BE2C (cell line): ENCODE measurements at regions not wholly inside any gene's neighbourhood (a gene's known extent, or its start where the extent isn't known, plus 50 kb on each side); places are given as distances from the start of the nearest gene placed in this dataset.
"Not testable (repeated sequence)": the region's sequence is repeated elsewhere in the genome, so short reads cannot be mapped to it uniquely, and the experiment has no call there.

ENCODE experiments used
- DNase-seq: peaks from one replicate; pipeline ENCODE4 v3.0.0-alpha.2; 2020
- H3K27me3 ChIP-seq: fragments of 250-450 bp; sonication (Bioruptor Pico); 2 replicates; pipeline ENCODE4 v1.5.1; 2020; ENCODE audit warnings: mild to moderate bottlenecking
- H3K36me3 ChIP-seq: fragments of 250-450 bp; sonication (Bioruptor Pico); 2 replicates; pipeline ENCODE4 v1.5.1; 2020; ENCODE audit warnings: mild to moderate bottlenecking
- H3K4me1 ChIP-seq: fragments of 250-450 bp; sonication (Bioruptor Pico); 2 replicates; pipeline ENCODE4 v1.5.1; 2020
- H3K4me3 ChIP-seq: 2 replicates; pipeline ENCODE4 v1.5.1; 2011; ENCODE audit warnings: low read depth, low read length
- H3K9me3 ChIP-seq: fragments of 250-450 bp; sonication (Bioruptor Pico); 2 replicates; pipeline ENCODE4 v1.5.1; 2020
- TF ChIP-seq, protein P1 (sequence below): IDR thresholded peaks from 2 replicates; pipeline ENCODE4 v1.5.1; 2012; ENCODE audit warnings: mild to moderate bottlenecking, low read depth, low read length

DNA sequence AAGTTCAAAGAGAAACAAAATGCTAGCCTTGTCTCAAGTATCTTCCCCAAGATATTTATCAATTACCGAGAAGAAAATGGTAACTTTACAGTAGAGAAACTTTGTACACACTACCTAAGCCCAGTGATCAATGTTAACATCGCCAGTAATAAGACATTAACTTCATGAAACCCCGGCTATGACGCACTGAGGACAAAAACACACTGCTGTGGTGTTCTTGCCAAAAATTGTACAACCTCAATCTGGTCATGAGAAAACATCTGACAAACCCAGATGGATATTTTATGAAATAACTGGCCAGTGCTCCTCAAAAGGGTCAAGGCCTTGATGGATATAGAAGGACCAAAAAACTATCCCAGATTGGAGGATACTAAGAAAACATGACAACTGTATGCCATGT, 85.5 kb upstream of the DTNBP1 start:
- Histone ChIP-seq H3K36me3 (no peaks in the 10 kb centered on the region), H3K4me1 (no peaks in the 10 kb centered on the region), H3K9me3 (no peaks in the 10 kb centered on the region), H3K27me3 (no peaks in the 10 kb centered on the region), H3K4me3 (no peak overlapping the region)
- DNase-seq = no peak
- TF ChIP-seq, protein P1, sequence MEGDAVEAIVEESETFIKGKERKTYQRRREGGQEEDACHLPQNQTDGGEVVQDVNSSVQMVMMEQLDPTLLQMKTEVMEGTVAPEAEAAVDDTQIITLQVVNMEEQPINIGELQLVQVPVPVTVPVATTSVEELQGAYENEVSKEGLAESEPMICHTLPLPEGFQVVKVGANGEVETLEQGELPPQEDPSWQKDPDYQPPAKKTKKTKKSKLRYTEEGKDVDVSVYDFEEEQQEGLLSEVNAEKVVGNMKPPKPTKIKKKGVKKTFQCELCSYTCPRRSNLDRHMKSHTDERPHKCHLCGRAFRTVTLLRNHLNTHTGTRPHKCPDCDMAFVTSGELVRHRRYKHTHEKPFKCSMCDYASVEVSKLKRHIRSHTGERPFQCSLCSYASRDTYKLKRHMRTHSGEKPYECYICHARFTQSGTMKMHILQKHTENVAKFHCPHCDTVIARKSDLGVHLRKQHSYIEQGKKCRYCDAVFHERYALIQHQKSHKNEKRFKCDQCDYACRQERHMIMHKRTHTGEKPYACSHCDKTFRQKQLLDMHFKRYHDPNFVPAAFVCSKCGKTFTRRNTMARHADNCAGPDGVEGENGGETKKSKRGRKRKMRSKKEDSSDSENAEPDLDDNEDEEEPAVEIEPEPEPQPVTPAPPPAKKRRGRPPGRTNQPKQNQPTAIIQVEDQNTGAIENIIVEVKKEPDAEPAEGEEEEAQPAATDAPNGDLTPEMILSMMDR = no peak

DNA sequence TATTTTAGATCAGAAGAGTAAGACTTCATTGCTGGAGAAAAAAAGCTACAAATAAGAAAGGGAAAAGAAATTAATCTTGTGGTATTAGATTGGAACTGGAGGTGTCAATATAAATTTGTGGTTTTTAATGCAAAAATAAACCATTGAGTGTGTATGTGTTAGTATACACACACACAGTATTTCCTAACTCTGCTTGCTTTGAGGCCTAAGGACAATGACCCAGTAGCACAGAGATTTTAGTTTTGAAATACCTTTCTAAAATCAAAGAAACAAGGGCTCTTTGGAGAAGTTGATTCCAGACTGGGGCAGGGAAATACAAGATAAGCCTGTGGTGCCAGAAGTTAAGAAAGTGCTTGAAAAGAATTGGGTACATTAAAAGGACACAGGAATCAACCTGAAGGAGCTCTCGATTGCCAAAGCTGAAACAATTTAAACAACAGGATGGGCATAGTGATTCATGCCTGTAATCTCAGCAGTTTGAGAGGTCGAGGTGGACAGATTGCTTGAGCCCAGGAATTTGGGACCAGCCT, 84.6 kb upstream of the DTNBP1 start:
- no peaks in the 10 kb centered on the region for H3K9me3 ChIP-seq

DNA sequence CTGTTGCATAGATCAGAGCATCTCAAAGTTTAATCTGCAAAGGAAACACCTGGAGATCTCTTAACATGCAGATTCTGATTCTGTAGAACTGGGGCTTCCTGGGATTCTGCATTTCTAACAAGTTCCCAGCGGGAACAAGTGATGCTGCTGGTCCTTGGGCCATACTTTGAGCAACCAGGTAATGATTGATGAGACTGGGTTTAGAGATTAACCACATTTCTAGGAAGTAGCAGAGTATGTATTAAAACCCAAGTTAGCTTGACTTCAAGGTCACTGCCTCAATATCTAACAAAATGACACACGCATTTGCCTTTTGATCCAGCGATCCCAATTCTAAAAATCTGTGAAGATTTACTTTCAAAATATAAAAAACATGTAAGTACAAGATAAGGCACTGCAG, 83.0 kb upstream of the DTNBP1 start:
- H3K4me1 ChIP-seq = no peaks in the 10 kb centered on the region
- H3K9me3 ChIP-seq = no peaks in the 10 kb centered on the region
- H3K27me3 ChIP-seq = no peaks in the 10 kb centered on the region
- H3K4me3 ChIP-seq = no peak overlapping the region
- DNase-seq = no peak
- H3K36me3 ChIP-seq = no peaks in the 10 kb centered on the region
- TF ChIP-seq, protein P1 = no peak

More for the DNA sequence above, 84.6 kb upstream of the DTNBP1 start:
- Histone ChIP-seq H3K4me1 (no peaks in the 10 kb centered on the region), H3K36me3 (no peaks in the 10 kb centered on the region), H3K27me3 (no peaks in the 10 kb centered on the region), H3K4me3 (no peak overlapping the region)
- no peak for DNase-seq
- TF ChIP-seq, protein P1 = no peak

DNA sequence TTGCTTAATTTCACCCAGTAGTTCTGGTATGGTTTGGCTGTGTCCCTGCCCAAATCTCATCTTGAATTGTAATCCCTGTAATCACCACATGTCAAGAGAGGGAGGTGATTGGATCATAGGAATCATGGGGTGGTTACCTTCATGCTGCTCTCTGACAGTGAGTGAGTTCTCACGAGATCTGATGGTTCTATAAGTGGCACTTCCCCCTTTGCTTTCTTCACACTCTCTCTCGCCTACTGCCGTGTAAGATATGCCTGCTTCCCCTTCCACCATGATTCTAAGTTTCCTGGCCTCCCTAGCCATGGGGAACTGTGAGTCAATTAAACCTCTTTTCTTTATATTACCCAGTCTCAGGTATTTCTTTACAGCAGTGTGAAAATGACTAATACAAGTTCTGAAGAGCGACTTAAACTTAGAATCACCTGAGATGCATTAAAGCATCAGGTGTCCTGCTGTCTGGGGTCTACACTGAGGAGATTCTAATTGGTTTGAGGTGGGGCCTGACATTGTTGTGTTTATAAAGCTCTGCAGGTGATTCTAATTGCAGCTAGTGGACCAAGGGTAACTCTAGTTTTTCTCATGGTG, 82.1 kb upstream of the DTNBP1 start:
- H3K4me1 ChIP-seq = no peaks in the 10 kb centered on the region
- TF ChIP-seq, protein P1 = no peak
- no peak for DNase-seq
- H3K4me3 ChIP-seq = no peak overlapping the region
- no peaks in the 10 kb centered on the region for H3K9me3 ChIP-seq
- H3K27me3 ChIP-seq = no peaks in the 10 kb centered on the region
- no peaks in the 10 kb centered on the region for H3K36me3 ChIP-seq

DNA sequence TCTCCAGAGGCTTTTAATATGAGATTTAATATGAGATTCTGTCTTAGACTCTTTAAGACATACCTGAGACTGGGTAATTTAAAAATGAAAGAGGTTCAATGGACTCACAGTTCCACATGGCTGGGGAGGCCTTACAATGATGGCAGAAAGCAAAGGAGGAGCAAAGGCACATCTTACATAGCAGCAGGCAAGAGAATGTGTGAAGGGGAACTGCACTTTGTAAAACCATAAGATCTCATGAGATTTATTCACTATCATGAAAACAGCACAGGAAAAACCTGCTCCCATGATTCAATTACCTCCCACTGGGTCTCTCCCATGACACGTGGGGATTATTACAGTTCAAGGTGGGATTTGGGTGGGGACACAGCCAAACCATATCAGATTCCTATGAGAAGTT, 79.2 kb upstream of the DTNBP1 start:
- H3K36me3 ChIP-seq, DNase-seq, H3K4me3 ChIP-seq, H3K27me3 ChIP-seq, H3K4me1 ChIP-seq, H3K9me3 ChIP-seq: not testable (repeated sequence)

DNA sequence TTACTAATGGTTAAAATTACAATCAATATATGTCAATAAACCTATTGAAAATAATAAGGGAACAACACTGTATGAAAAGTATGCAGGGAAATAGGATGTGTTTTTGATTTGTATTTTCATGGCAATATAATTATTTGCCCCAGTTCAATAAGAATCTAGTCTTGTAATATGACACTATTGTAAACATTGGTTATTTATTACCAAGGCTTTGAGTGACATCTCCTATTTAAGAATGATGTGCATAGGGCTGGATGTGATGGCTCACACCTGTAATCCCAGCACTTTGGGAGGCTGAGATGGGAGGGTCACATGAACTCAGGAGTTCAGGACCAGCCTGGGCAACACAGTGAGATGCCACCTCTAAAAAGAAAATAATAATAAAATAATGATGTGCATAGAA, 78.6 kb upstream of the DTNBP1 start:
- no peaks in the 10 kb centered on the region for H3K36me3 ChIP-seq
- no peak overlapping the region for H3K4me3 ChIP-seq
- H3K4me1 ChIP-seq = no peaks in the 10 kb centered on the region
- DNase-seq = no peak
- no peaks in the 10 kb centered on the region for H3K9me3 ChIP-seq
- TF ChIP-seq, protein P1 = no peak
- no peaks in the 10 kb centered on the region for H3K27me3 ChIP-seq
